Suprapubic skin (tissue), 4 donors: ENCODE measurements at regions not wholly inside any gene's neighbourhood (a gene's known extent, or its start where the extent isn't known, plus 50 kb on each side); places are given as distances from the start of the nearest gene placed in this dataset.

Experiments
- DNase-seq, 2 donors: peaks; one replicate each; pipeline ENCODE4 v3.0.0-alpha.2; 2019; ENCODE audit warnings: low spot score in 2 of 2
- H3K27ac ChIP-seq: fragments of 200-600 bp; sonication (generic); one replicate; pipeline ENCODE4 v1.5.1; 2019
- H3K27me3 ChIP-seq: fragments of 200-600 bp; sonication (generic); one replicate; pipeline ENCODE4 v1.5.1; 2019
- H3K36me3 ChIP-seq: fragments of 200-600 bp; sonication (generic); one replicate; pipeline ENCODE4 v1.5.1; 2019
- H3K4me1 ChIP-seq: fragments of 200-600 bp; sonication (generic); one replicate; pipeline ENCODE4 v1.5.1; 2019
- H3K4me3 ChIP-seq: fragments of 200-600 bp; sonication (generic); one replicate; pipeline ENCODE4 v1.5.1; 2019; ENCODE audit warnings: mild to moderate bottlenecking
- H3K9me3 ChIP-seq: fragments of 200-600 bp; sonication (generic); one replicate; pipeline ENCODE4 v1.5.1; 2019
- EP300 ChIP-seq: sonication (generic); formaldehyde crosslinking; IDR thresholded peaks from one replicate; pipeline ENCODE4 v1.6.1; 2017; ENCODE audit warnings: antibody characterized with exemption
- POLR2A ChIP-seq, 2 donors: fragments of 450-650 bp; IDR thresholded peaks; one replicate each; pipeline ENCODE4 v1.6.1; 2017; ENCODE audit warnings: antibody characterized with exemption in 2 of 2, mild to moderate bottlenecking in 2 of 2, moderate library complexity in 2 of 2
- POLR2AphosphoS5 ChIP-seq, 3 donors: sonication (generic); formaldehyde crosslinking; IDR thresholded peaks; one replicate each; pipeline ENCODE4 v1.6.1; 2017; ENCODE audit warnings: antibody characterized with exemption in 3 of 3
- WGBS: methylation state at CpG from one replicate; pipeline ENCODE4 v1.1.5; 2018; 5-methylcytosine and 5-hydroxymethylcytosine counted together
- TF ChIP-seq, protein P1 (sequence below), 2 donors: fragments of 200-600 bp in 1 of 2; fragments of 450-650 bp in 1 of 2; sonication (generic) in 1 of 2; IDR thresholded peaks; one replicate each; pipeline ENCODE4 v1.5.1; 2016 to 2019; ENCODE audit warnings: antibody characterized with exemption in 2 of 2, mild to moderate bottlenecking in 1 of 2, moderate library complexity in 1 of 2

- Histone ChIP-seq H3K27me3 (no peaks in the 10 kb centered on the region), H3K27ac (no peak overlapping the region), H3K4me3 (no peak overlapping the region), H3K9me3 (no peaks in the 10 kb centered on the region), H3K36me3 (no peaks in the 10 kb centered on the region), H3K4me1 (no peaks in the 10 kb centered on the region)
- 66% methylated on average over 6 of the region's 6 CpGs for WGBS
- TF ChIP-seq POLR2A (IDR thresholded peaks at IDR 0.05) (no peak), POLR2AphosphoS5 (IDR thresholded peaks at IDR 0.05) (no peak), EP300 (no peak)
- TF ChIP-seq, protein P1, sequence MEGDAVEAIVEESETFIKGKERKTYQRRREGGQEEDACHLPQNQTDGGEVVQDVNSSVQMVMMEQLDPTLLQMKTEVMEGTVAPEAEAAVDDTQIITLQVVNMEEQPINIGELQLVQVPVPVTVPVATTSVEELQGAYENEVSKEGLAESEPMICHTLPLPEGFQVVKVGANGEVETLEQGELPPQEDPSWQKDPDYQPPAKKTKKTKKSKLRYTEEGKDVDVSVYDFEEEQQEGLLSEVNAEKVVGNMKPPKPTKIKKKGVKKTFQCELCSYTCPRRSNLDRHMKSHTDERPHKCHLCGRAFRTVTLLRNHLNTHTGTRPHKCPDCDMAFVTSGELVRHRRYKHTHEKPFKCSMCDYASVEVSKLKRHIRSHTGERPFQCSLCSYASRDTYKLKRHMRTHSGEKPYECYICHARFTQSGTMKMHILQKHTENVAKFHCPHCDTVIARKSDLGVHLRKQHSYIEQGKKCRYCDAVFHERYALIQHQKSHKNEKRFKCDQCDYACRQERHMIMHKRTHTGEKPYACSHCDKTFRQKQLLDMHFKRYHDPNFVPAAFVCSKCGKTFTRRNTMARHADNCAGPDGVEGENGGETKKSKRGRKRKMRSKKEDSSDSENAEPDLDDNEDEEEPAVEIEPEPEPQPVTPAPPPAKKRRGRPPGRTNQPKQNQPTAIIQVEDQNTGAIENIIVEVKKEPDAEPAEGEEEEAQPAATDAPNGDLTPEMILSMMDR (IDR thresholded peaks at IDR 0.05) = no peak
- no peak for DNase-seq
Measured at GRCh38 chr2:78568782-78569373, 456.6 kb upstream of the REG3G start.

DNA sequence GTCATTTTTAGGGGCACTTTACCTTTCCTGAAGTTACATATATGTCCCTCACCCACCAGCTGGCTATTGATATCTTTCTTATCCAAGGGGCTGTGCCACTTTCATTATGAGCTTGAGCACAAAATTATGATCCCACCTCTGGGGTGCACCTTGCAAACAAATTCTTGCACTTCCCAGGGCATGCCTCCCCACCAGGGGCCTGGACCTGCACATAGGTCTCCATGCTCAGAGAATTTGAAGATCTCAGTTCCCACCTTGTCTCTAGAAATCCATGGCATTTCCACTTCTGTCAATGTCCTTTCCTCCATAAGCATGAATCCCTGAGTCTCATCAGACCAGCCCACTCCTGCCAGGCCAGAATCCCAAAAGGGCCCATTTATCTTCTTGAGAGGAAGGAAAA, 449.1 kb upstream of the REG3G start:
- no peak for TF ChIP-seq POLR2AphosphoS5 (IDR thresholded peaks at IDR 0.05)
- TF ChIP-seq EP300 = no peak
- no peak for TF ChIP-seq POLR2A (IDR thresholded peaks at IDR 0.05)
- TF ChIP-seq, protein P1 (IDR thresholded peaks at IDR 0.05) = no peak
- Histone ChIP-seq H3K4me1 (no peaks in the 10 kb centered on the region), H3K27me3 (no peaks in the 10 kb centered on the region), H3K4me3 (no peak overlapping the region), H3K9me3 (no peaks in the 10 kb centered on the region), H3K36me3 (no peaks in the 10 kb centered on the region), H3K27ac (no peak overlapping the region)
- no peak for DNase-seq

GRCh38 chr2:78585871-78586270, 439.6 kb upstream of the REG3G start:
- no peaks in the 10 kb centered on the region for H3K9me3 ChIP-seq
- H3K27ac ChIP-seq = no peak overlapping the region
- WGBS = 37% methylated on average over 3 of the region's 3 CpGs
- H3K27me3 ChIP-seq = no peaks in the 10 kb centered on the region
- no peak for DNase-seq
- H3K36me3 ChIP-seq = no peaks in the 10 kb centered on the region
- no peaks in the 10 kb centered on the region for H3K4me1 ChIP-seq
- no peak overlapping the region for H3K4me3 ChIP-seq
- TF ChIP-seq, protein P1 (IDR thresholded peaks at IDR 0.05) = no peak
- TF ChIP-seq POLR2A (IDR thresholded peaks at IDR 0.05) = no peak
- TF ChIP-seq EP300 = no peak
- no peak for TF ChIP-seq POLR2AphosphoS5 (IDR thresholded peaks at IDR 0.05)

GRCh38 chr2:78586316-78586715, 439.2 kb upstream of the REG3G start:
- Histone ChIP-seq H3K36me3 (no peaks in the 10 kb centered on the region), H3K9me3 (no peaks in the 10 kb centered on the region), H3K27me3 (no peaks in the 10 kb centered on the region), H3K27ac (no peak overlapping the region), H3K4me3 (no peak overlapping the region), H3K4me1 (no peaks in the 10 kb centered on the region)
- no peak for DNase-seq
- 54% methylated on average over 1 of the region's 1 CpG for WGBS
- TF ChIP-seq POLR2AphosphoS5 (IDR thresholded peaks at IDR 0.05) (no peak), EP300 (no peak), POLR2A (IDR thresholded peaks at IDR 0.05) (no peak)
- TF ChIP-seq, protein P1 (IDR thresholded peaks at IDR 0.05) = no peak

- H3K27ac ChIP-seq = no peak overlapping the region
- no peak for DNase-seq
- no peaks in the 10 kb centered on the region for H3K36me3 ChIP-seq
- H3K9me3 ChIP-seq = no peaks in the 10 kb centered on the region
- H3K4me3 ChIP-seq = no peak overlapping the region
- H3K4me1 ChIP-seq = no peaks in the 10 kb centered on the region
- H3K27me3 ChIP-seq = no peaks in the 10 kb centered on the region
- no peak for TF ChIP-seq POLR2A (IDR thresholded peaks at IDR 0.05)
Measured at GRCh38 chr2:78589871-78590270, 435.6 kb upstream of the REG3G start.

- Histone ChIP-seq H3K27ac (no peak overlapping the region), H3K27me3 (no peaks in the 10 kb centered on the region), H3K9me3 (no peaks in the 10 kb centered on the region), H3K36me3 (no peaks in the 10 kb centered on the region), H3K4me3 (no peak overlapping the region), H3K4me1 (no peaks in the 10 kb centered on the region)
- 70% methylated on average over 3 of the region's 3 CpGs for WGBS
- TF ChIP-seq, protein P1 (IDR thresholded peaks at IDR 0.05) = no peak
- TF ChIP-seq POLR2AphosphoS5 (IDR thresholded peaks at IDR 0.05) (no peak), EP300 (no peak), POLR2A (IDR thresholded peaks at IDR 0.05) (no peak)
- no peak for DNase-seq
Measured at GRCh38 chr2:78592491-78592890, 433.0 kb upstream of the REG3G start.
